Bone marrow (tissue), 2 donors: ENCODE measurements at regions not wholly inside any gene's neighbourhood (a gene's known extent, or its start where the extent isn't known, plus 50 kb on each side); places are given as distances from the start of the nearest gene placed in this dataset.
A peak's percentile ranks its signal among the peaks of the same experiment; 100 is the strongest.
"Not testable (repeated sequence)": the region's sequence is repeated elsewhere in the genome, so short reads cannot be mapped to it uniquely, and the experiment has no call there.

Experiments
- DNase-seq, 2 donors: peaks; one replicate each; lab custom pipeline; 2025; lab: John Stamatoyannopoulos, UW

GRCh38 chr2:16065272-16066069, 125.1 kb downstream of the MYCN start:
- not testable (repeated sequence) for DNase-seq

DNA sequence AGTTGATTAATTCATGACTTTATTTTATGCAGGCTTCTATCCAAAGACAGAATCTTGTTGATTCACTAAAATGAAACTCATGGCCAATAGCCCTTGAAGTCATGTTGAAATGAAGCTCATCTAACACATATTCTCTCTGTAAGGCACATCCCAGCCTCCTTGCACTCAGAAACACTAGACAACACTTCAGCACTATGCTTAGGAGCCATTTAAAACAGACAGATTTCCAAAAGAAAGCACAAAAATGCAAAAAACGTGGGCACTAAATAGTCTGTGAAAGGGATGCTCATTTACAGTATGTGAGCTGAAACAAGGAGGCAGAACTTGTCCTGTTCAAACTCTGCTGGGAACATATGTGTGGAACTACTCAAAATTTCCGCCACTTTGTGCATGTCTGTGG, 124.4 kb downstream of the MYCN start:
- DNase-seq, result no peak

DNA sequence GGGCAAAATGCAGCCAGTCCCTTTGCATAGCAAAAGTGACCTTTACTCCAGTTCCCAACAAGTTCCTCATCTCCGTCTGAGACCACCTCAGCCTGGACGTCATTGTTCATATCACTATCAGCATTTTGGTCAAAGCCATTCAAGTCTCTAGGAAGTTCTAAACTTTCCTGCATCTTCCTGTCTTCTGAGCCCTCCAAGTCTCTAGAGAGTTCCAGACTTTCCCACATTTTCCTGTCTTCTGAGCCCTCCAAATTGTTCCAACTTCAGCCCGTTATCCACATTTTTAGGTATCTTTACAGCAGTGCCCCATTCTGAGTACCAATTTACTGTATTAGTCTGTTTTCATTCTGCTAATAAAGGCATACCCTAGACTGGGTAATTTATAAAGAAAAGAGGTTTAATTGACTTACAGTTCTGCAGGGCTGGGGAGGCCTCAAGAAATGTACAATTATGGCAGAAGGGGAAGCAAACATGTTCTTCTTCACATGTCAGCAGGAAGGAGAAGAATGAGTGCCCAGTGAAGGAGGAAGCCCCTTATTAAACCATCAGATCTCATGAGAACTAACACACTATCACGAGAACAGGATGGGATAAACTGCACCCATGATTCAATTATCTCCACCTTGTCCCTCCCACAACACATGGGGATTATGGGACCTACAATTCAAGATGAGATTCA, 123.7 kb downstream of the MYCN start:
- DNase-seq, result no peak

- no peak for DNase-seq
Observed at GRCh38 chr2:16063251-16063850, 123.0 kb downstream of the MYCN start.

DNA sequence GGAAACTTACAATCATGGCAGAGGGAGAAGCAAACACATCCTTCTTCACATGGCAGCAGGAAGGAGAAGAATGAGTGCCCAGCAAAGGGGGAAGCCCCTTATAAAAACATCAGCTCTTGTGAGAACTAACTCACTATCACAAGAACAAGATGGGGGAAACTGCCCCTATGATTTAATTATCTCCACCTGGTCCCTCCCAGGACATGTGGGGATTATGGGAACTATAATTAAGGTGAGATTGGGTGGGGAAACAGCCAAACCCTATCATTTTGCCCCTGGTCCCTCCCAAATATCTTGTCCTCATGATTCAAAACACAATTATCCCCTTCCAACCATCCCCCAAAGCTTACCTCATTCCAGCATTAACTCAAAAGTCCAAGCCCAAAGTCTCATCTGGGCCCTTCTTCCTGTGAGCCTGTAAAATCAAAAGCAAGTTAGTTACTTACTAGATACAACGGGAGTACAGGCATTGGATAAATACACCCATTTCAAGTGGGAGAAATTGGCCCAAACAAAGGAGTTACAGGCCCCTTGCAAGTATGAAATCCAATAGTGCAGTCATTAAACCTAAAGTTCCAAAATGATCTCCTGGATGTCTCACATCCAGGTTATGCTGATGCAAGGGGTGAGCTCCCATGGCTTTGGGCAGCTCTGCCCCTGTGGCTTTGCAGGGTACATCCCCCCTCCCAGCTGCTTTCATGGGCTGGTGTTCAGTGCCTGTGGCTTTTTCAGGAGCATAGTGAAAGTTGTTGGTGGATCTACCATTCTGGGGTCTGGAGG, 122.3 kb downstream of the MYCN start:
- DNase-seq, result no peak

DNA sequence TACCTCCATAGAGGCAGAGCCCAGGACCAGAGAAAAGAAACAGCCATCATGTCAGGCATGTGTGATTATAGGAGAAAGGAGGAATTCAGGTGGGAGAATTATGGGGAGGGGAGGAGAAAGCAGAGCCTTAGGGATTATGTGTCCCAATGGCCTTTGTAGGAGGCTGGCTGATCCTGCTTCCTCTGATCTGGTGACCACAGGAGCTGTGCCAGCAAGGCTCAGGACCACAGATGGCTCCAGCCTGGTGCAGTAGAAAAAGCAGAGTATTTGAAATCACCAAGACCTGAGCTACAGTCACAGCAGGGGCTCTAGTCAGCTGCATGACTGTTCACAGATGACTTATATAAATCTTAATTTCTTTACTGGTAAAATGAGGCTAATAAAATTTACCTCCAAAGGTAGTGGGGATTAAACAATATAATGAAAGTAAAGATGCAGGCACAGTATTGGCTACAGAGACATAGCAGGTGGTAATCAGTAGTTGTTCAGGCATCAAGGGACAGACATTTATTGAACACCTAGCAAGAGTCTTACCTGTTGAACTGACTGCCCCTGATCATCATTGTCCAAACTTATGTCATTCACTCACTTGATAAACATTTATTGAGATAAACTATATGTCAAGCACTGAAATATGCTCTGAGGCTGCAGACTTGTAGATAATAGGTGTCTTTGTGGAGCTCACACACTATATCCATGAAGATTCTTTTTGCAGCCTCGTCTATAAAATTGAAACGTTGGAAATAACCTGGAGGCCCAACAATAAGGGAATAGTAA, 121.3 kb downstream of the MYCN start:
- DNase-seq, result no peak

DNA sequence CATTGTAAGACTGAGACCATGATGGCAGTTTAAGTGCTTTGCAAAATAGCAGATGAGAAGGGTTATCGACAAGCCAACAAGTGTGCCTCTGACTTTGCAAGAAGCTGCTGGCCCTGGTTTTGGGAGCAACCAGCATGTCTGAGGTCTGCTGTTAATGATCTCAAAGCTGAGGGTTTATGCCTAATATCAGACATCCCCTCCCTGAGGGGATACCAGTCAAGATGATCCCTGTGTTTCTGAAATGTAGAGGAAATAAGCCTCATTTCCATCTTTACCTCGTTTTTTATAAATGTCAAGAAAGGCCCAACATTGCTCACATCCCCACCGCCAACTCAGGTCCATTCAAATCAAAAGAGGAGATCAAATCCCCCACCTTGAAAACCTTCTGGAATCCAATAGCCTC, 120.6 kb downstream of the MYCN start:
- DNase-seq, result no peak

DNA sequence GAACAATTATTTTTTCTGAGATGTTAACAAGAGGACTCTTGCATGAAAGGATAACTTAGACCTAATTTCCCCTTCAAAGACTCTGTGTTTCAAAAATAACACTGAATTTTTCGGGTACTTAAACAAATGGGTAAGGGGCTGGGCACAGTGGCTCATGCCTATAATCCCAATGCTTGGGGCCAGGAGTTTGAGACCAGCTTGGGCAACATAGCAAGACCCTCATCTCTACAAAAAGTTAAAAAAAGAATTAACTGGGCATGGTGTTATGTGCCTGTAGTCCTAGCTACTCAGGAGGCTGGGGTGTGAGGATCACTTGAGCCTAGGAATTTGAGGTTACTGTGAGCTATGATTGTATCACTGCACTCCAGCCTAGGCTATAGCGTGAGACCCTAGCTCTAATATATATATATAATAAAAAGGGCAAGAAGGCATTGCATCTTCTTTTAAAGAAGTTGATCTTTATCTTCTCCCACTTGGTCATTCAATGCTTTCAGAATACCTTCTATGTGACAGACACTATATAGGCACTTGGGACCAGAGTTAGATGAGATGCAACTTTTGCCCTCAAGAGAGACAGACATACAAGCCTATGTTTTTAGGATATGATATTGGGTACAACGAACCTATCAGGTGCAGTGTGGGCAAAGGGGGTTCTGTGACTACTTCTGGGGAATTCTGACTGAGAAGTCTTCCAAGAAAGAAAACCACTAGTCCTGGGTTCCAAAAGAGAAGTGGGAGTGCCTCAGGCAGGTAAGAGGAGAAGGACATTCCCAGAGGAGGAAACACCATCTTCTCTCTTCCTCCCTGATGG, 120.0 kb downstream of the MYCN start:
- no peak for DNase-seq

DNA sequence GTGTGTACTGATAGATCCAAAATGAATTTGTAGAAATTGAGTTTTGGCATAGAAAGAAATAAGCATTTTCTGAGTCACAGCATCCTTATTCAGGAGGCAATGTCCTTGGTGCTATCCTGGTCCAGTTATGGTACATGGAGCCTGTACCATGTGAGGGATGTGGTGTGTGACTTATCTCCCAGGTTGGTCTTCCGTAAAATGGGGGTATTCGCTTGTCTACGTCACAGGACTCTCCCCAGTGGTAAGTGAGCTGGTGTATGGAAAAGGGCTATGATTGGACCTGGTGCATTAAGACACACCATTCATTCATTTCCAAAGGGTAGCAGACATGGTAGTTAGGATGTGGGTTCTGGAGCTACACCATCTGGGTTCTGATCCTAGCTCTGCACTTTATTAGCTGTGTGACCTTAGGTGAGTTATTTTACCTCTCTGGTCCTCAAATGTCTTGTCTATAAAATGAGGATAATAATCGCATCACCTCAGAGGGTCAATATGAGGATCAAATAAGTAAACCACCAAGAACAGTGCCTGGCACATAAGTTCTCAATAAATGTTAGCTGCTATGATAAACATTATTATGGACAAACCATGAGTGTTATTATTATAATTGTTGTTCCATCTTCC, 119.2 kb downstream of the MYCN start:
- no peak for DNase-seq

- DNase-seq, result no peak
Observed at GRCh38 chr2:16058747-16059358, 118.5 kb downstream of the MYCN start.

GRCh38 chr2:16058256-16058655, 117.9 kb downstream of the MYCN start:
- DNase-seq, result no peak

- no peak for DNase-seq
Observed at GRCh38 chr2:16057661-16058060, 117.3 kb downstream of the MYCN start.

DNA sequence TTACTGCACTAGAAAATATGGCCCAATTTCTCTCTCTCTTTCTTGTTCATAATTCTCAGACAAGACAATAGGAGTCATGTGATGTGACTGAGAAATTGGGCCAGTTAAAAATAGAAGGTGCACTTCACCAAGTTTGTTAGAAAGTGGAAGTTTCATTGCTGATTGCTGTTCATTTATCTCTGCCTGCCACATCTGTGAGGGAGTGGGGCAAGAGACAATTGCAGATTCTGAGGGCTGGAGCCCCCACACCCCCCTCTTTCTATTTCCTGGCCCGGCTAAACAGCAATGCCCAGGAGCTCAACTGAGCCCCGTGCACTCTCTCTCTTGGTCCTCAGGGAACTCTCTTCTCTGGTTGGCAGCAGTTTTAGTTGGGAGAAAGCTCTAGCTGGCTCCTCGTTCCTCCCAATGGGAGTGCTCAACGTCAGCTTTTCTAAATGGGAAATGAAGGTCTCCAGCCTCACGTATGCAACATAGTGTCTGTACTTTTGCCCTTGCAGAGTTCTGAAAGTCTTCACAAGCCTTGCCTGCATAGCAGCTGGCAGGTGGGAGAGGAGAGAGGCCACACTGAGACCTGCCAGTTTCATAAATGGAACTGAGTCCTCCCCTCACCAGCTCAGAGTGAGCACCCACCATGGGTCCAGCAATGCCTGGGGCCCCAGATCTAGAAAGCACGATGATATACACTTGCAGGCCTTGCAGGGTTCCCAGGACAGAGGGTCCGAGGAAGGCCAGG, 115.7 kb downstream of the MYCN start:
- peak in 1 of 2 donors; percentile 30 for DNase-seq

DNA sequence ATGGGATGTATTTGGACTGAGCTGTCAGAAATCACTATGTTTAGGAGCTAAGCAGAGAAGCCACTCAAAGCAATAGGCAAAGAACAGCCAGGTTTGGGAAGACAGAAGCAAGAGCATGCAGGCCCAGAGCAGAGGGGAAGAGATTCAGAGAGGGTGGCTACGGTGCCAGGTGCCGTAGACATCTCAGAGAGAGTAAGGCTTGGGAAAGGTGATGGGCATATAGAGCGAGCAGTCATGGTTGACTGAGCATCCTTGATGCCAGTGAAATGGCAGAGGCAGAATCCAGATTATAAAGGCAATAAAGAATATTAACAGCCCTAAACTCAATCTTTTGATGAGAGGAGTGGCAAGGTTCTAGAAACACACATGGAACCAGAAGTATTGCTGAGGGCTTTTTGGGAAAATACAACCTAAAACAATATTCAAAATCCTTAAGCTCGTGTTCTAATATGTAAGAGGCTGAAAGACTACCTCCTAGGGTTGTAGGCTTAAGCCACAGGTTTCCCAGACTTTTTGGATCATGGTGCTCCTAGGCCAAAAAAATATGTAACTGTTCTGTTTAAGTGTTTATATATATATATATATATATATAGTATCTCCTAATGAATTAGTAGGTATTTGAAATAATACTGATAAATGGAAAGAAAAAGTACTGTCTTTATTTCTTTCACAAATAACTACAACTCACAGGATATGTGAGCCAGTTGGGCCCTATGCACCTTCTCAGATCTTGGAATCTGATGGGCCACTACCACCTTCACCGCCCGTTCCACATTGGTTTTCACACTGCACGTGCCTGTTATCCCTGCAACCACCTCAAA, 113.3 kb downstream of the MYCN start:
- DNase-seq, result no peak

- not testable (repeated sequence) for DNase-seq
Observed at GRCh38 chr2:16052571-16053052, 112.3 kb downstream of the MYCN start.

DNA sequence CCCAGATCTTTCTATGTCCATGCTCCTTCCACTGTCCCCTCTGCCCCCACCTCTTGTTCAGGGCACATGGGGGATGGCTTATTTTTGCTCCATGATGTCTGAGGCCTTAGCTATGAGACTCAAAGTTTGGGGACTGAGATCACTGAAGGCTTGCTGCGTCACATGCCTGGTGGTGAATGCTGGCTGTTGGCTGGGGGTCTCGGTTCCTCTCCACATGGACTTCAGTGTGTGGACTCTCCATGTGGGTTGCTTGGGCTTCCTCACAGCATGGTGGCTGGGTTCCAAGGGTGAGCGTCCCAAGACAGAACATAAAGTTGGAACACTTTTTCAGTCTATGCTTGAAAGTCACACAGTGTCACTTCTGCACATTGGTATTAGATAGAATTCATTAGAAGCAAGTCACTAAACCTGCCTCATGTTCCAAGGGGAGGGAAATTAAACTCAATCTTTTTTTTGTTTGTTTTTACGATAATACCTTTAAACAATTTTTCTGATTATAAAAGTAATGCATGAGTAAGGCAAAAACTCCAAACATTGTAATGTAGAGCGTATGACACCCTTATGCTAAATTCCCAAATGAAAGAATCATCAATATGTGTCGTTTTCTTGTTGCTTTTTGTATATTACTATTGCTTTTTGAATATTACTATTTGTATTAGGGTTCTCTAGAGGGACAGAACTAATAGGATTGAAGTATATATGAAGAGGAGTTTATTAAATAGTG, 111.7 kb downstream of the MYCN start:
- no peak for DNase-seq

DNA sequence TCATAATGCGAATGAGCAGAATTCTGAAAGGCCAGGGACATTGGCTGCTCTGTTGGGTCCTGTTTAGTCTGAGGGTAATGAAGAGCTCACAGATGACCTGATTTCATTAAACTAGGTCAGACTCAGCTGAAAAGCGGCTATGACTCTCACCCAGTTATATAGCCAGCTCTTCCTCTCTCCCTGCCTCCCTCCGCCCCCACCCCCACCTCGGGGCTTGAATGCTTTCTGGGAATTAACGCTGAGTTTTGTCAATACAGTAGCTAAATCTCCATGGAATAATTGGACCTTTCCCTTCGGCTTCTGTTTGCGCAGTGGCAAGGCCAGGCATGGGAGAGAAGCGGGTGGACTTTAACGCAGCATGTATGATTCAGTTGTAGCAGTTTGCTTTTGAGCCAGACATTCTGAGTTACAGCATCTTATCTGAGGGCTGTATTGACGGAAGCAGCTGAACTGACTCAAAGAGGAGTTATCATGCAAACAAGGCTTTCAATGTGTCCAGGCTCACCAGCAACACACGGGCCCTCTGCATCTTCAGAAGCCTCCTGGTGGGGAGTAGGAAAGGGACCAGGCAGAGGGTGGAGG, 110.6 kb downstream of the MYCN start:
- no peak for DNase-seq
